Naive thymus-derived CD8-positive, alpha-beta T cell (primary cell): ENCODE measurements at regions not wholly inside any gene's neighbourhood (a gene's known extent, or its start where the extent isn't known, plus 50 kb on each side); places are given as distances from the start of the nearest gene placed in this dataset.
"Not testable (repeated sequence)": the region's sequence is repeated elsewhere in the genome, so short reads cannot be mapped to it uniquely, and the experiment has no call there.

ENCODE experiments used
- ATAC-seq, 2 donors: fragments of 150-1000 bp; cut with Tn5 transposase in 1 of 2; sonication (Bioruptor Pico), chemical (Tn5 transposase) in 1 of 2; 1 replicate in 1 of 2; 2 replicates in 1 of 2; pipeline ENCODE4 v1.10.0; 2021; ENCODE audit warnings: mild to moderate bottlenecking in 2 of 2, moderate library complexity in 2 of 2
- POLR2A ChIA-PET: fragments of 350-600 bp; sonication (Branson Sonifier 250); formaldehyde crosslinking; loops from one replicate; lab custom pipeline; 2021; ENCODE audit warnings: antibody characterized with exemption; lab: Charles Lee
- DNase-seq, 10 donors: peaks; one replicate each; pipeline versions ENCODE4 v3.0.0 to v3.0.0-alpha.2; 2020 to 2022
- H3K27ac Mint-ChIP-seq, 10 donors: one replicate each; pipeline ENCODE4 v1.8.0; 2020 to 2022; ENCODE audit warnings: mild to moderate bottlenecking in 10 of 10, mixed read lengths in 10 of 10, moderate library complexity in 4 of 10, inconsistent platforms in 1 of 10
- H3K27me3 Mint-ChIP-seq, 5 donors: one replicate each; pipeline ENCODE4 v1.8.0; 2021 to 2022; ENCODE audit warnings: mixed read lengths in 5 of 5
- H3K36me3 Mint-ChIP-seq, 3 donors: one replicate each; pipeline ENCODE4 v1.8.0; 2020 to 2022; ENCODE audit warnings: mixed read lengths in 3 of 3, mild to moderate bottlenecking in 2 of 3, inconsistent platforms in 1 of 3
- H3K4me1 Mint-ChIP-seq, 4 donors: one replicate each; pipeline ENCODE4 v1.8.0; 2021 to 2022; ENCODE audit warnings: mixed read lengths in 4 of 4
- H3K4me3 Mint-ChIP-seq, 10 donors: one replicate each; pipeline ENCODE4 v1.8.0; 2020 to 2022; ENCODE audit warnings: mild to moderate bottlenecking in 10 of 10, mixed read lengths in 10 of 10, moderate library complexity in 6 of 10, inconsistent platforms in 1 of 10
- H3K9me3 Mint-ChIP-seq, 9 donors: one replicate each; pipeline ENCODE4 v1.8.0; 2020 to 2022; ENCODE audit warnings: mixed read lengths in 9 of 9, mild to moderate bottlenecking in 3 of 9, inconsistent platforms in 1 of 9, moderate library complexity in 1 of 9

- Mint-ChIP-seq H3K4me1 (peaks cover 0 to 2% (median 0%) of the 10 kb centered on the region in 4 donors), H3K9me3 (peaks cover 0 to 5% (median 0%) of the 10 kb centered on the region in 9 donors), H3K27ac (no peak overlapping the region), H3K27me3 (peaks cover 0 to 9% (median 0%) of the 10 kb centered on the region in 5 donors), H3K4me3 (no peak overlapping the region), H3K36me3 (no peaks in the 10 kb centered on the region)
- POLR2A ChIA-PET = no interaction called here
- DNase-seq (no peak), ATAC-seq (no peak)
These were observed 167.6 kb downstream of the EPM2A start for GRCh38 chr6:145567684-145568252.

- Mint-ChIP-seq H3K27me3 (peaks cover 0 to 7% (median 0%) of the 10 kb centered on the region in 5 donors), H3K4me1 (peaks cover 0 to 2% (median 0%) of the 10 kb centered on the region in 4 donors), H3K4me3 (no peak overlapping the region), H3K27ac (no peak overlapping the region), H3K9me3 (peaks cover 0 to 11% (median 4%) of the 10 kb centered on the region in 9 donors), H3K36me3 (peaks cover 0 to 2% (median 0%) of the 10 kb centered on the region in 3 donors)
- ATAC-seq = no peak
- DNase-seq = no peak
- POLR2A ChIA-PET = no interaction called here
These were observed 166.2 kb downstream of the EPM2A start for GRCh38 chr6:145569140-145569539.

- ATAC-seq, DNase-seq, H3K27me3 Mint-ChIP-seq, H3K27ac Mint-ChIP-seq, POLR2A ChIA-PET, H3K4me1 Mint-ChIP-seq, H3K4me3 Mint-ChIP-seq: not testable (repeated sequence)
- Mint-ChIP-seq H3K36me3 (peaks cover 0 to 14% (median 3%) of the 10 kb centered on the region in 3 donors), H3K9me3 (peaks cover 7 to 23% (median 13%) of the 10 kb centered on the region in 9 donors)
These were observed 165.0 kb downstream of the EPM2A start for GRCh38 chr6:145570336-145570735.

- H3K27ac Mint-ChIP-seq, ATAC-seq, H3K4me3 Mint-ChIP-seq, POLR2A ChIA-PET, DNase-seq, H3K4me1 Mint-ChIP-seq, H3K27me3 Mint-ChIP-seq: not testable (repeated sequence)
- Mint-ChIP-seq H3K9me3 (peaks cover 14 to 58% (median 45%) of the 10 kb centered on the region in 9 donors), H3K36me3 (peaks cover 0 to 38% (median 6%) of the 10 kb centered on the region in 3 donors)
These were observed 161.1 kb downstream of the EPM2A start for GRCh38 chr6:145574269-145574668.
